ENCODE measurements at regions not wholly inside any gene's neighbourhood (a gene's known extent, or its start where the extent isn't known, plus 50 kb on each side); places are given as distances from the start of the nearest gene placed in this dataset.

DNA sequence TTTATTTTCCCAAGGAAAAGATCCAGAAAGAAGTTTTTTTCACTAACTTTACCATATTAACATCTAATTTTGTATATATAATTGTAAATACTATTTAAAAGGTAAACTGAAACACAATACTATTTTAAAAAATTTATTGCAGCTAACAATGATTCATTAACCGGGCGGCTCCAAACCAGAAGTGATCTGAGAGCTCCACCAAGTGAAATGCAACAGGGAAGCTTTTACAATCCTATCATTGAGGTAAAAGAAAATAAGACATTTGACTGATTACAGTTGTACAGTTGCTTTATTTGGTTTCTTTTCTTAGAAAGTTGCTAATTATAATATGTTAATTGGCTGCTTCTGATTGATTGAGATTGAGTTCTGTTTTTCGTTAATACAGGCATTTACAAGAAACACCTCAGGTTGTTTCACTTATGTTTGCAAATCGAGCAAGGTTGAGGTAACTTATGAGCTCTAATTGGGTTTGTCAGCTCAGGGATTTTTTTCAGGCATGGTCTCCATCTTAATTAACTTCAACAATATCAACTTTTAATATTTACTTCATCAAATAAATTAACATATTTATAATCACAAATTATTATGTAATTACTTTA is 220.2 kb upstream of the UGT8 start:
- TF ChIP-seq EZH2 (IDR thresholded peaks at IDR 0.05; ENCODE audit: low read length, missing control alignments): no peak
- TF ChIP-seq, protein P1, sequence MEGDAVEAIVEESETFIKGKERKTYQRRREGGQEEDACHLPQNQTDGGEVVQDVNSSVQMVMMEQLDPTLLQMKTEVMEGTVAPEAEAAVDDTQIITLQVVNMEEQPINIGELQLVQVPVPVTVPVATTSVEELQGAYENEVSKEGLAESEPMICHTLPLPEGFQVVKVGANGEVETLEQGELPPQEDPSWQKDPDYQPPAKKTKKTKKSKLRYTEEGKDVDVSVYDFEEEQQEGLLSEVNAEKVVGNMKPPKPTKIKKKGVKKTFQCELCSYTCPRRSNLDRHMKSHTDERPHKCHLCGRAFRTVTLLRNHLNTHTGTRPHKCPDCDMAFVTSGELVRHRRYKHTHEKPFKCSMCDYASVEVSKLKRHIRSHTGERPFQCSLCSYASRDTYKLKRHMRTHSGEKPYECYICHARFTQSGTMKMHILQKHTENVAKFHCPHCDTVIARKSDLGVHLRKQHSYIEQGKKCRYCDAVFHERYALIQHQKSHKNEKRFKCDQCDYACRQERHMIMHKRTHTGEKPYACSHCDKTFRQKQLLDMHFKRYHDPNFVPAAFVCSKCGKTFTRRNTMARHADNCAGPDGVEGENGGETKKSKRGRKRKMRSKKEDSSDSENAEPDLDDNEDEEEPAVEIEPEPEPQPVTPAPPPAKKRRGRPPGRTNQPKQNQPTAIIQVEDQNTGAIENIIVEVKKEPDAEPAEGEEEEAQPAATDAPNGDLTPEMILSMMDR (conservative IDR thresholded peaks at IDR 0.05 in 1 of 2, IDR thresholded peaks at IDR 0.05 in 1 of 2; ENCODE audit: low read depth in 1 of 2, low read length in 2 of 2): peak; percentile 57 to 60

Measured in fibroblast of lung (primary cell).